ENCODE measurements at regions not wholly inside any gene's neighbourhood (a gene's known extent, or its start where the extent isn't known, plus 50 kb on each side); places are given as distances from the start of the nearest gene placed in this dataset.

GRCh38 chr16:64109241-64109640, 1012.6 kb downstream of the CDH11 start (continued):
- TF ChIP-seq TAF1 (IDR thresholded peaks at IDR 0.05; ENCODE audit: low read depth) = no peak

GRCh38 chr16:64102654-64103053, 1019.2 kb downstream of the CDH11 start:
- no peak overlapping the region for H2AFZ ChIP-seq (ENCODE audit: low read depth, low read length)
- no peaks in the 10 kb centered on the region for H3K79me2 ChIP-seq (replicated peaks; ENCODE audit: insufficient read depth, low read length)
- no peak overlapping the region for H3K9ac ChIP-seq (ENCODE audit: low read length)
- H4K20me1 ChIP-seq (ENCODE audit: insufficient read depth) = no peaks in the 10 kb centered on the region
- H3K9me3 ChIP-seq (ENCODE audit: low read length) = no peaks in the 10 kb centered on the region
- H3K4me3 ChIP-seq (ENCODE audit: low read length) = no peak overlapping the region
- H3K9me2 ChIP-seq (ENCODE audit: insufficient read depth, low read length) = no peaks in the 10 kb centered on the region
- no peak overlapping the region for H3K4me2 ChIP-seq (ENCODE audit: low read length)
- TF ChIP-seq POLR2AphosphoS5 (IDR thresholded peaks at IDR 0.05) (no peak), SMC3 (conservative IDR thresholded peaks at IDR 0.05; ENCODE audit: poor library complexity) (no peak), TAF1 (IDR thresholded peaks at IDR 0.05; ENCODE audit: low read depth) (no peak), EP300 (conservative IDR thresholded peaks at IDR 0.05; ENCODE audit: poor library complexity, severe bottlenecking) (no peak), EZH2 (IDR thresholded peaks at IDR 0.05; ENCODE audit: borderline replicate concordance, insufficient read depth, low read length, poor library complexity, severe bottlenecking) (no peak), MXI1 (conservative IDR thresholded peaks at IDR 0.05; ENCODE audit: poor library complexity, severe bottlenecking) (no peak), RAD21 (conservative IDR thresholded peaks at IDR 0.05) (no peak), CTCF (IDR thresholded peaks at IDR 0.05; ENCODE audit: poor library complexity, severe bottlenecking) (no peak)
- TF ChIP-seq, protein P1, sequence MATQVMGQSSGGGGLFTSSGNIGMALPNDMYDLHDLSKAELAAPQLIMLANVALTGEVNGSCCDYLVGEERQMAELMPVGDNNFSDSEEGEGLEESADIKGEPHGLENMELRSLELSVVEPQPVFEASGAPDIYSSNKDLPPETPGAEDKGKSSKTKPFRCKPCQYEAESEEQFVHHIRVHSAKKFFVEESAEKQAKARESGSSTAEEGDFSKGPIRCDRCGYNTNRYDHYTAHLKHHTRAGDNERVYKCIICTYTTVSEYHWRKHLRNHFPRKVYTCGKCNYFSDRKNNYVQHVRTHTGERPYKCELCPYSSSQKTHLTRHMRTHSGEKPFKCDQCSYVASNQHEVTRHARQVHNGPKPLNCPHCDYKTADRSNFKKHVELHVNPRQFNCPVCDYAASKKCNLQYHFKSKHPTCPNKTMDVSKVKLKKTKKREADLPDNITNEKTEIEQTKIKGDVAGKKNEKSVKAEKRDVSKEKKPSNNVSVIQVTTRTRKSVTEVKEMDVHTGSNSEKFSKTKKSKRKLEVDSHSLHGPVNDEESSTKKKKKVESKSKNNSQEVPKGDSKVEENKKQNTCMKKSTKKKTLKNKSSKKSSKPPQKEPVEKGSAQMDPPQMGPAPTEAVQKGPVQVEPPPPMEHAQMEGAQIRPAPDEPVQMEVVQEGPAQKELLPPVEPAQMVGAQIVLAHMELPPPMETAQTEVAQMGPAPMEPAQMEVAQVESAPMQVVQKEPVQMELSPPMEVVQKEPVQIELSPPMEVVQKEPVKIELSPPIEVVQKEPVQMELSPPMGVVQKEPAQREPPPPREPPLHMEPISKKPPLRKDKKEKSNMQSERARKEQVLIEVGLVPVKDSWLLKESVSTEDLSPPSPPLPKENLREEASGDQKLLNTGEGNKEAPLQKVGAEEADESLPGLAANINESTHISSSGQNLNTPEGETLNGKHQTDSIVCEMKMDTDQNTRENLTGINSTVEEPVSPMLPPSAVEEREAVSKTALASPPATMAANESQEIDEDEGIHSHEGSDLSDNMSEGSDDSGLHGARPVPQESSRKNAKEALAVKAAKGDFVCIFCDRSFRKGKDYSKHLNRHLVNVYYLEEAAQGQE (IDR thresholded peaks at IDR 0.05; ENCODE audit: borderline replicate concordance) = no peak
- H3K27me3 ChIP-seq (ENCODE audit: insufficient read depth, low read depth, low read length) = no peaks in the 10 kb centered on the region
- H3K27ac ChIP-seq (ENCODE audit: low read length) = no peak overlapping the region
- H3K36me3 ChIP-seq (ENCODE audit: insufficient read depth, low read length) = no peaks in the 10 kb centered on the region
- H3F3A ChIP-seq (ENCODE audit: insufficient read depth, low read length, poor library complexity, severe bottlenecking) = no peaks in the 10 kb centered on the region

- Histone ChIP-seq H3K27ac (ENCODE audit: low read length) (no peak overlapping the region), H3K4me2 (ENCODE audit: low read length) (no peak overlapping the region), H3K9me2 (ENCODE audit: insufficient read depth, low read length) (no peaks in the 10 kb centered on the region), H4K20me1 (ENCODE audit: insufficient read depth) (no peaks in the 10 kb centered on the region), H3K27me3 (ENCODE audit: insufficient read depth, low read depth, low read length) (no peaks in the 10 kb centered on the region), H3K9me3 (ENCODE audit: low read length) (no peaks in the 10 kb centered on the region), H3K4me3 (ENCODE audit: low read length) (no peak overlapping the region), H3K9ac (ENCODE audit: low read length) (no peak overlapping the region), H3F3A (ENCODE audit: insufficient read depth, low read length, poor library complexity, severe bottlenecking) (no peaks in the 10 kb centered on the region), H2AFZ (ENCODE audit: low read depth, low read length) (no peak overlapping the region), H3K36me3 (ENCODE audit: insufficient read depth, low read length) (no peaks in the 10 kb centered on the region), H3K79me2 (replicated peaks; ENCODE audit: insufficient read depth, low read length) (no peaks in the 10 kb centered on the region)
- TF ChIP-seq, protein P1 (IDR thresholded peaks at IDR 0.05; ENCODE audit: borderline replicate concordance) = no peak
- TF ChIP-seq EZH2 (IDR thresholded peaks at IDR 0.05; ENCODE audit: borderline replicate concordance, insufficient read depth, low read length, poor library complexity, severe bottlenecking) (no peak), TAF1 (IDR thresholded peaks at IDR 0.05; ENCODE audit: low read depth) (no peak), POLR2AphosphoS5 (IDR thresholded peaks at IDR 0.05) (no peak), SMC3 (conservative IDR thresholded peaks at IDR 0.05; ENCODE audit: poor library complexity) (no peak), EP300 (conservative IDR thresholded peaks at IDR 0.05; ENCODE audit: poor library complexity, severe bottlenecking) (no peak), RAD21 (conservative IDR thresholded peaks at IDR 0.05) (no peak), CTCF (IDR thresholded peaks at IDR 0.05; ENCODE audit: poor library complexity, severe bottlenecking) (no peak), MXI1 (conservative IDR thresholded peaks at IDR 0.05; ENCODE audit: poor library complexity, severe bottlenecking) (no peak)
These were observed 1023.4 kb downstream of the CDH11 start for GRCh38 chr16:64098451-64098850.
